ENCODE measurements at regions not wholly inside any gene's neighbourhood (a gene's known extent, or its start where the extent isn't known, plus 50 kb on each side); places are given as distances from the start of the nearest gene placed in this dataset.

- DNase-seq (ENCODE audit: extremely low read depth in 1 of 2, low read depth in 1 of 2) = no peak
Measured at GRCh38 chr11:28659716-28660348, 551.6 kb downstream of the METTL15 start.

- no peak for DNase-seq (ENCODE audit: extremely low read depth in 1 of 2, low read depth in 1 of 2)
Measured at GRCh38 chr11:28657378-28658030, 549.3 kb downstream of the METTL15 start.

- DNase-seq (ENCODE audit: extremely low read depth in 1 of 2, low read depth in 1 of 2) = no peak
Measured at GRCh38 chr11:28654191-28654590, 546.0 kb downstream of the METTL15 start.

- no peak for DNase-seq (ENCODE audit: extremely low read depth in 1 of 2, low read depth in 1 of 2)
Measured at GRCh38 chr11:28649922-28650321, 541.7 kb downstream of the METTL15 start.

GRCh38 chr11:28636566-28636965 is 528.4 kb downstream of the METTL15 start:
- DNase-seq (ENCODE audit: extremely low read depth in 1 of 2, low read depth in 1 of 2) = no peak

GRCh38 chr11:28636033-28636432 is 527.8 kb downstream of the METTL15 start:
- no peak for DNase-seq (ENCODE audit: extremely low read depth in 1 of 2, low read depth in 1 of 2)

GRCh38 chr11:28632338-28632737 is 524.1 kb downstream of the METTL15 start:
- DNase-seq (ENCODE audit: extremely low read depth in 1 of 2, low read depth in 1 of 2) = no peak

GRCh38 chr11:28631148-28631547 is 523.0 kb downstream of the METTL15 start:
- no peak for DNase-seq (ENCODE audit: extremely low read depth in 1 of 2, low read depth in 1 of 2)

GRCh38 chr11:28629235-28629634 is 521.0 kb downstream of the METTL15 start:
- DNase-seq (ENCODE audit: extremely low read depth in 1 of 2, low read depth in 1 of 2) = no peak

- no peak for DNase-seq (ENCODE audit: extremely low read depth in 1 of 2, low read depth in 1 of 2)
Measured at GRCh38 chr11:28628412-28628811, 520.2 kb downstream of the METTL15 start.

GRCh38 chr11:28627690-28628255 is 519.6 kb downstream of the METTL15 start:
- DNase-seq (ENCODE audit: extremely low read depth in 1 of 2, low read depth in 1 of 2) = no peak

GRCh38 chr11:28625532-28625931 is 517.3 kb downstream of the METTL15 start:
- no peak for DNase-seq (ENCODE audit: extremely low read depth in 1 of 2, low read depth in 1 of 2)

GRCh38 chr11:28621753-28622152 is 513.6 kb downstream of the METTL15 start:
- DNase-seq (ENCODE audit: extremely low read depth in 1 of 2, low read depth in 1 of 2) = no peak

- no peak for DNase-seq (ENCODE audit: extremely low read depth in 1 of 2, low read depth in 1 of 2)
Measured at GRCh38 chr11:28619846-28620540, 511.8 kb downstream of the METTL15 start.

GRCh38 chr11:28618416-28618815 is 510.2 kb downstream of the METTL15 start:
- no peak for DNase-seq (ENCODE audit: extremely low read depth in 1 of 2, low read depth in 1 of 2)

- DNase-seq (ENCODE audit: extremely low read depth in 1 of 2, low read depth in 1 of 2) = no peak
Measured at GRCh38 chr11:28616160-28616965, 508.2 kb downstream of the METTL15 start.

GRCh38 chr11:28615542-28615941 is 507.4 kb downstream of the METTL15 start:
- no peak for DNase-seq (ENCODE audit: extremely low read depth in 1 of 2, low read depth in 1 of 2)

GRCh38 chr11:28606930-28607329 is 498.7 kb downstream of the METTL15 start:
- DNase-seq (ENCODE audit: extremely low read depth in 1 of 2, low read depth in 1 of 2) = no peak

- no peak for DNase-seq (ENCODE audit: extremely low read depth in 1 of 2, low read depth in 1 of 2)
Measured at GRCh38 chr11:28599656-28600055, 491.5 kb downstream of the METTL15 start.

GRCh38 chr11:28598531-28598930 is 490.3 kb downstream of the METTL15 start:
- no peak for DNase-seq (ENCODE audit: extremely low read depth in 1 of 2, low read depth in 1 of 2)

- DNase-seq (ENCODE audit: extremely low read depth in 1 of 2, low read depth in 1 of 2) = no peak
Measured at GRCh38 chr11:28596816-28597215, 488.6 kb downstream of the METTL15 start.
